K562 (cell line): ENCODE measurements at regions not wholly inside any gene's neighbourhood (a gene's known extent, or its start where the extent isn't known, plus 50 kb on each side); places are given as distances from the start of the nearest gene placed in this dataset.

Source experiments
- ATAC-seq: fragments of 200-7000 bp; cut with Tn5 transposase; 3 replicates; pipeline ENCODE4 v1.9.1; 2020; ENCODE audit warnings: moderate library complexity
- BruUV-seq: library from RNA; stranded (reverse); fragments of 400-500 nt; replicated peaks from 2 replicates; lab custom pipeline; 2021; lab: Mats Ljungman, UMichigan
- CTCF ChIA-PET: fragments of 300-600 bp; formaldehyde crosslinking; extraction: SDS; loops from one replicate; lab custom pipeline; 2021; ENCODE audit warnings: low intra/inter-chr PET ratio; lab: Yijun Ruan, JAX
- POLR2A ChIA-PET: fragments of 300-600, 350-650 bp; sonication (Branson Sonifier 250); formaldehyde crosslinking; extraction: SDS; loops from one replicate; lab custom pipeline; 2021; ENCODE audit warnings: antibody characterized with exemption, inconsistent platforms; lab: Yijun Ruan, JAX
- DNase-seq, 4 experiments: peaks; one replicate each; pipeline versions ENCODE4 v3.0.0 to v3.0.0-alpha.2; 2011 to 2018; ENCODE audit warnings: low spot score in 3 of 4, mixed read lengths in 3 of 4; ENCODE audit errors: extremely low read depth in 1 of 4
- FAIRE-seq: peaks from 2 replicates; lab custom pipeline; 2011; peaks lifted over from hg19 to GRCh38; lab: Jason Lieb, UNC
- H2AFZ ChIP-seq: 2 replicates; pipeline ENCODE4 v1.6.0; 2011; ENCODE audit warnings: low read depth, low read length, control low read depth, inconsistent platforms
- H3K27ac ChIP-seq: fragments of 200-600 bp; 3 replicates; pipeline ENCODE4 v1.8.0; 2011; ENCODE audit warnings: low read depth, mild to moderate bottlenecking, control low read depth, inconsistent platforms, low read length, moderate library complexity, mixed read lengths; ENCODE audit errors: extremely low read depth
- H3K27me3 ChIP-seq, 2 experiments: fragments of 300-600 bp in 1 of 2; 2 replicates in 1 of 2; 3 replicates in 1 of 2; pipeline versions ENCODE4 v1.6.0 to v1.8.0; 2011; ENCODE audit warnings: inconsistent platforms in 2 of 2, low read length in 2 of 2, mild to moderate bottlenecking in 1 of 2, mixed read lengths in 1 of 2, moderate library complexity in 1 of 2; ENCODE audit not compliant: control insufficient read depth in 2 of 2, insufficient read depth in 2 of 2
- H3K36me3 ChIP-seq: fragments of 300-600 bp; 3 replicates; pipeline ENCODE4 v1.8.0; 2011; ENCODE audit warnings: mild to moderate bottlenecking, low read length, inconsistent platforms; ENCODE audit not compliant: control insufficient read depth, insufficient read depth
- H3K4me1 ChIP-seq, 2 experiments: fragments of 200-600 bp in 1 of 2; replicated peaks in 1 of 2; 2 replicates in 1 of 2; 3 replicates in 1 of 2; pipeline versions ENCODE4 v1.5.1 to v1.8.0; 2011; ENCODE audit warnings: inconsistent platforms in 2 of 2, low read length in 2 of 2, mild to moderate bottlenecking in 1 of 2, mixed read lengths in 1 of 2, moderate library complexity in 1 of 2; ENCODE audit not compliant: control insufficient read depth in 2 of 2, insufficient read depth in 2 of 2
- H3K4me2 ChIP-seq: 2 replicates; pipeline ENCODE4 v1.6.1; 2011; ENCODE audit warnings: low read length, control low read depth, inconsistent platforms, mixed read lengths; ENCODE audit not compliant: insufficient read depth
- H3K4me3 ChIP-seq: fragments of 200-600 bp; sonication (generic), shearing (Covaris generic); 2 replicates; pipeline ENCODE4 v1.5.1; 2016; ENCODE audit warnings: control low read depth, inconsistent platforms
- H3K79me2 ChIP-seq: fragments of 200-600 bp; 3 replicates; pipeline ENCODE4 v1.8.0; 2011; ENCODE audit warnings: low read length, inconsistent platforms; ENCODE audit not compliant: control insufficient read depth, insufficient read depth
- H3K9ac ChIP-seq, 2 experiments: 2 replicates each; pipeline versions ENCODE4 v1.6.0 to v1.6.1; 2011; ENCODE audit warnings: low read depth in 2 of 2, low read length in 2 of 2, control low read depth in 1 of 2, inconsistent platforms in 1 of 2, mild to moderate bottlenecking in 1 of 2, mixed read lengths in 1 of 2; ENCODE audit not compliant: insufficient read depth in 1 of 2
- H3K9me1 ChIP-seq: one replicate; pipeline ENCODE4 v1.6.0; 2011; ENCODE audit warnings: inconsistent platforms, mild to moderate bottlenecking, low read length, moderate library complexity; ENCODE audit not compliant: control insufficient read depth, insufficient read depth
- H3K9me3 ChIP-seq: replicated peaks from 2 replicates; pipeline ENCODE4 v1.5.1; 2011; ENCODE audit warnings: low read depth, low read length, inconsistent platforms; ENCODE audit not compliant: control insufficient read depth, insufficient read depth
- H4K20me1 ChIP-seq: replicated peaks from 2 replicates; pipeline ENCODE4 v1.6.1; 2011; ENCODE audit warnings: low read length, inconsistent platforms, mixed read lengths; ENCODE audit not compliant: control insufficient read depth, insufficient read depth
- CREB3L1 ChIP-seq: fragments of 450-650 bp; IDR thresholded peaks from 2 replicates; pipeline ENCODE4 v1.6.1; 2014; ENCODE audit warnings: low read depth, mild to moderate bottlenecking, moderate library complexity, borderline replicate concordance
- FIP1L1 ChIP-seq: fragments of 200-400 bp; formaldehyde crosslinking; IDR thresholded peaks from 2 replicates; pipeline ENCODE4 v1.6.1; 2018; ENCODE audit warnings: mild to moderate bottlenecking, low read depth, low read length; ENCODE audit not compliant: poor library complexity, severe bottlenecking
- HOXB6 ChIP-seq: fragments of 250-450 bp; sonication (Bioruptor Pico); IDR thresholded peaks from 2 replicates; pipeline ENCODE4 v1.5.1; 2022; ENCODE audit warnings: mild to moderate bottlenecking, borderline replicate concordance
- JUNB ChIP-seq: fragments of 450-650 bp; formaldehyde crosslinking; conservative IDR thresholded peaks from 2 replicates; pipeline ENCODE4 v1.4.0; 2020; ENCODE audit warnings: mild to moderate bottlenecking
- NONO ChIP-seq, 2 experiments: fragments of 200-400 bp in 1 of 2; fragments of 450-650 bp in 1 of 2; formaldehyde crosslinking in 1 of 2; IDR thresholded peaks; 2 replicates each; pipeline ENCODE4 v1.6.1; 2017; ENCODE audit warnings: low read depth in 2 of 2, mild to moderate bottlenecking in 2 of 2, moderate library complexity in 2 of 2, low read length in 1 of 2
- RUNX1 ChIP-seq: sonication (generic); IDR thresholded peaks from 2 replicates; pipeline ENCODE4 v1.6.1; 2016; ENCODE audit warnings: antibody characterized with exemption, low read depth
- SMAD3 ChIP-seq: fragments of 450-650 bp; formaldehyde crosslinking; conservative IDR thresholded peaks from 2 replicates; pipeline ENCODE4 v1.4.0; 2020; ENCODE audit warnings: mild to moderate bottlenecking
- SMARCA4 ChIP-seq: fragments of 450-650 bp; IDR thresholded peaks from 2 replicates; pipeline ENCODE4 v1.6.1; 2016
- ZFP36 ChIP-seq: fragments of 150-350 bp; IDR thresholded peaks from 2 replicates; pipeline ENCODE4 v1.6.1; 2018; ENCODE audit warnings: low read length, low read depth; ENCODE audit not compliant: partially characterized antibody
- ZZZ3 ChIP-seq: fragments of 450-650 bp; IDR thresholded peaks from 2 replicates; pipeline ENCODE4 v1.6.1; 2016; ENCODE audit warnings: antibody characterized with exemption, mild to moderate bottlenecking, moderate library complexity
- WGBS: fragments of 100-300 bp; shearing (Covaris generic); methylation state at CpG from one replicate; pipeline ENCODE4 v1.1.6; 2016; ENCODE audit warnings: low coverage, mixed read lengths; ENCODE audit not compliant: insufficient coverage; ENCODE audit errors: missing lambda C conversion rate; 5-methylcytosine and 5-hydroxymethylcytosine counted together
- in situ Hi-C: fragments of 300-500 bp; cut with MboI; formaldehyde crosslinking; loops from 4 replicates; pipeline ENCODE4 v1.15.0; 2018; ENCODE audit warnings: inconsistent platforms, mixed read lengths
- intact Hi-C: fragments of 100-400 bp; cut with micrococcal nuclease; formaldehyde crosslinking; loops from 2 replicates; pipeline ENCODE4 v1.14.2; 2022

GRCh38 chr18:27567434-27567833 lies 382.3 kb upstream of the CHST9 start:
- H3K4me3 ChIP-seq, result no peak overlapping the region
- POLR2A ChIA-PET, result no interaction called here
- H3K9me1 ChIP-seq, result no peaks in the 10 kb centered on the region
- no peak overlapping the region for H3K4me2 ChIP-seq
- H2AFZ ChIP-seq, result no peak overlapping the region
- H3K79me2 ChIP-seq, result no peaks in the 10 kb centered on the region
- H3K27ac ChIP-seq, result no peak overlapping the region
- CTCF ChIA-PET, result no interaction called here
- H3K4me1 ChIP-seq, result no peaks in the 10 kb centered on the region
- TF ChIP-seq RUNX1, result no peak
- no peak for TF ChIP-seq HOXB6 (CRISPR knock-in tag)
- no peak for TF ChIP-seq ZFP36
- no peak for TF ChIP-seq FIP1L1
- TF ChIP-seq ZZZ3, result no peak
- no peak for TF ChIP-seq SMARCA4
- no peak for TF ChIP-seq SMAD3 (CRISPR knock-in tag)
- no peak for TF ChIP-seq NONO (IDR thresholded peaks at IDR 0.05; ENCODE audit: low read depth in 2 of 2, low read length in 1 of 2)
- TF ChIP-seq CREB3L1, result no peak
- no peak for TF ChIP-seq JUNB (CRISPR knock-in tag)
- intact Hi-C loops, result no loop called here
- no peaks in the 10 kb centered on the region for H3K27me3 ChIP-seq
- in situ Hi-C loops, result no loop called here
- H3K36me3 ChIP-seq, result no peaks in the 10 kb centered on the region
- no TSS peak for BruUV-seq
- WGBS, result 10% methylated on average over 1 of the region's 1 CpG
- no peak overlapping the region for H3K9ac ChIP-seq
- no peaks in the 10 kb centered on the region for H4K20me1 ChIP-seq
- DNase-seq, result no peak
- no peak for ATAC-seq
- no peaks in the 10 kb centered on the region for H3K9me3 ChIP-seq
- FAIRE-seq, result no peak
